ENCODE measurements at regions not wholly inside any gene's neighbourhood (a gene's known extent, or its start where the extent isn't known, plus 50 kb on each side); places are given as distances from the start of the nearest gene placed in this dataset.

DNA sequence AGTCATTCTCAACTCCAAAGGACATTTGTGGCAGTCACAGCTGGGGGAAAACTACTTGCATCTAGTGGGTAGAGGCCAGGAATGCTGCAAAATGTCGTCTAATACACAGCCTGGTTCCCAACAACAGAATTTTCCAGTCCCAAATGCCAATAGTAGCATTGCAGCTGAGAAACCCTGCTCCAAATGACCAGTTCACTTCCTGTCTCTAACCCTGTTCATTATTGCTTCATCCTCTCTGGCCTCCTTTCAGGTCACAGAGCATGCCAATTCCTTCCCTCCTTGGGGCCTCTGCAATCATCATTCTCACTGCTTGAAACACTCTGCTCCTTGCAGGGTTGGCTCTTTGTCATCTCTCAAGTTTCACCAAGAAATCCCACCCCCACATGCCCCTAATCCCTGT is 139.1 kb downstream of the IRS1 start:
- TF ChIP-seq CHD2 (IDR thresholded peaks at IDR 0.05; ENCODE audit: low read length, partially characterized antibody), result no peak
- peak in 1 of 2 experiments; percentile 79; a peak in 2 of 4 replicates for TF ChIP-seq CEBPB (IDR thresholded peaks at IDR 0.05)
- Histone ChIP-seq H3K9me3 (no peaks in the 10 kb centered on the region), H3K27ac (peak overlapping the region; percentile 47 to 71), H3K4me1 (peaks cover 41% of the 10 kb centered on the region), H3K4me3 (no peak overlapping the region), H3K4me2 (no peak overlapping the region)
- WGBS (ENCODE audit: missing lambda C conversion rate), result 78% methylated on average over 1 of the region's 1 CpG
- ChIA-PET CTCF (interaction anchor here (1.0 kb wide), 1 partner anchor 995 kb away, joined by 3 read pairs; no protein-coding TSS in a partner anchor), POLR2A (interaction anchor here (0.7 kb wide), 1 partner anchor 21 kb away, joined by 4 read pairs; no protein-coding TSS in a partner anchor)
- FAIRE-seq (no peak), DNase-seq (ENCODE audit: low read depth in 1 of 2, low spot score in 1 of 2) (no peak), ATAC-seq (peak in 1 of 2 experiments; percentile 17; a peak in 1 of 6 replicates)

DNA sequence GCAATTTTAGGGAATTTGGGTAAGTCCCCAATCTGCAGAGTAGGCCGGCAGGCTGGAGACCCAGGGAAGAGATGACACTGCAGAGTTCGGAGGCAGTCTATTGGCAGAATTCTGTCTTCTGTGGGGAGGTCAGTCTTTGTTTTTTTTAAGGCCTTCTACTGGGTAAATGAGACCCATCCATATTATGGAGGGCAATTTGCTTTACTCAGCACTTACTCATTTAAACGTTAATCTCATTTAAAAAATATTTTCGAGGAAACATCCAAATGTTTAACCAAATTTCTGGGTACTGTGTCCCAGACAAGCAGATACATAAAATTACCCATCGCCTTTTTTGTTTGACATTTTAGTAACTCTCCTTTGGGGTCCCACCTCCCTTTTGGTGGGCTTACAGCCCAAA is 139.5 kb downstream of the IRS1 start:
- H3K9me3 ChIP-seq, result no peaks in the 10 kb centered on the region
- H3K4me1 ChIP-seq, result peaks cover 43% of the 10 kb centered on the region
- no peak for ATAC-seq
- POLR2A ChIA-PET, result no interaction called here
- TF ChIP-seq, protein P1, sequence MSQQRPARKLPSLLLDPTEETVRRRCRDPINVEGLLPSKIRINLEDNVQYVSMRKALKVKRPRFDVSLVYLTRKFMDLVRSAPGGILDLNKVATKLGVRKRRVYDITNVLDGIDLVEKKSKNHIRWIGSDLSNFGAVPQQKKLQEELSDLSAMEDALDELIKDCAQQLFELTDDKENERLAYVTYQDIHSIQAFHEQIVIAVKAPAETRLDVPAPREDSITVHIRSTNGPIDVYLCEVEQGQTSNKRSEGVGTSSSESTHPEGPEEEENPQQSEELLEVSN (IDR thresholded peaks at IDR 0.05; ENCODE audit: borderline replicate concordance, low read depth), result no peak
- TF ChIP-seq EHMT2 (IDR thresholded peaks at IDR 0.05; ENCODE audit: low read depth), result no peak
- TF ChIP-seq CEBPB (IDR thresholded peaks at IDR 0.05), result no peak
- TF ChIP-seq, protein P2, sequence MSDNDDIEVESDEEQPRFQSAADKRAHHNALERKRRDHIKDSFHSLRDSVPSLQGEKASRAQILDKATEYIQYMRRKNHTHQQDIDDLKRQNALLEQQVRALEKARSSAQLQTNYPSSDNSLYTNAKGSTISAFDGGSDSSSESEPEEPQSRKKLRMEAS (IDR thresholded peaks at IDR 0.05), result no peak
- no peak for TF ChIP-seq JUN (IDR thresholded peaks at IDR 0.05)
- TF ChIP-seq EP300 (IDR thresholded peaks at IDR 0.05), result no peak
- no peak for TF ChIP-seq ZC3H11A (IDR thresholded peaks at IDR 0.05)
- no peak for TF ChIP-seq POLR2AphosphoS2 (conservative IDR thresholded peaks at IDR 0.05; ENCODE audit: low read length)
- TF ChIP-seq HOXA7 (CRISPR knock-in tag; IDR thresholded peaks at IDR 0.05), result no peak
- TF ChIP-seq ESRRA (IDR thresholded peaks at IDR 0.05; ENCODE audit: borderline replicate concordance, low read length), result no peak
- no peak for TF ChIP-seq MAFK (IDR thresholded peaks at IDR 0.05; ENCODE audit: partially characterized antibody)
- TF ChIP-seq RAD21 (conservative IDR thresholded peaks at IDR 0.05 in 1 of 2, IDR thresholded peaks at IDR 0.05 in 1 of 2), result no peak
- no peak for TF ChIP-seq CBX8 (IDR thresholded peaks at IDR 0.05)
- no peak for TF ChIP-seq MAZ (IDR thresholded peaks at IDR 0.05; ENCODE audit: borderline replicate concordance, low read depth, low read length)
- FAIRE-seq, result no peak
- DNase-seq (ENCODE audit: low read depth in 1 of 2, low spot score in 1 of 2), result no peak
- H3K4me3 ChIP-seq, result no peak overlapping the region
- no peak overlapping the region for H3K4me2 ChIP-seq
- H3K27ac ChIP-seq, result peak overlapping the region; percentile 47 to 71; a peak in 5 of 6 replicates
- CTCF ChIA-PET, result interaction anchor here (1.0 kb wide), 1 partner anchor 995 kb away, joined by 3 read pairs; no protein-coding TSS in a partner anchor
- WGBS (ENCODE audit: missing lambda C conversion rate), result 77% methylated on average over 5 of the region's 5 CpGs

DNA sequence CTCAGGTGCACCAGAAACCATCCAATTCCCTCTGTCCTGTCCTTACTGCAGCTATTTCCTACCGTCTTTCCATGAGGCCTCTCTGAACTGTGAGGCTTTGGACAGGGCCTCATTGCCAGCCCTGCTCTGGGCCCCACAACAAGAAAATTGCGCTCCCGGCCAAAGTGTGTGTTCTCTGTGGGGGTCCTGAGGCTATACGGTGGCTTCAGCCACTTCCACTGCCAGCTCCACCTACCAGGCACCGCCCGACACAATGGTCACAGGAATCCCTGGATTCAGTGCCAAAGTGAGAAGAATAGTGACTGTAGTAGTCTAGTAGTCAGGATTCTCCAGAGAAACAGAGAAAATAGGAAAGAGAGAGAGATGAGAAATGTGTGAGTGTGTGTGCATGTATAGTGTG is 140.2 kb downstream of the IRS1 start:
- H3K27ac ChIP-seq, result peak overlapping the region; percentile 26 to 65; a peak in 4 of 6 replicates
- H3K4me1 ChIP-seq, result peaks cover 43% of the 10 kb centered on the region
- H3K4me3 ChIP-seq, result no peak overlapping the region
- ChIA-PET CTCF (no interaction called here), POLR2A (no interaction called here)
- 100% methylated on average over 3 of the region's 6 CpGs for whole genome bisulfite sequencing (ENCODE audit: missing lambda C conversion rate)
- TF ChIP-seq, protein P3, sequence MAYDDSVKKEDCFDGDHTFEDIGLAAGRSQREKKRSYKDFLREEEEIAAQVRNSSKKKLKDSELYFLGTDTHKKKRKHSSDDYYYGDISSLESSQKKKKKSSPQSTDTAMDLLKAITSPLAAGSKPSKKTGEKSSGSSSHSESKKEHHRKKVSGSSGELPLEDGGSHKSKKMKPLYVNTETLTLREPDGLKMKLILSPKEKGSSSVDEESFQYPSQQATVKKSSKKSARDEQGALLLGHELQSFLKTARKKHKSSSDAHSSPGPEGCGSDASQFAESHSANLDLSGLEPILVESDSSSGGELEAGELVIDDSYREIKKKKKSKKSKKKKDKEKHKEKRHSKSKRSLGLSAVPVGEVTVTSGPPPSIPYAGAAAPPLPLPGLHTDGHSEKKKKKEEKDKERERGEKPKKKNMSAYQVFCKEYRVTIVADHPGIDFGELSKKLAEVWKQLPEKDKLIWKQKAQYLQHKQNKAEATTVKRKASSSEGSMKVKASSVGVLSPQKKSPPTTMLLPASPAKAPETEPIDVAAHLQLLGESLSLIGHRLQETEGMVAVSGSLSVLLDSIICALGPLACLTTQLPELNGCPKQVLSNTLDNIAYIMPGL (CRISPR knock-in tag; IDR thresholded peaks at IDR 0.05; ENCODE audit: borderline replicate concordance), result no peak
- TF ChIP-seq, protein P4, sequence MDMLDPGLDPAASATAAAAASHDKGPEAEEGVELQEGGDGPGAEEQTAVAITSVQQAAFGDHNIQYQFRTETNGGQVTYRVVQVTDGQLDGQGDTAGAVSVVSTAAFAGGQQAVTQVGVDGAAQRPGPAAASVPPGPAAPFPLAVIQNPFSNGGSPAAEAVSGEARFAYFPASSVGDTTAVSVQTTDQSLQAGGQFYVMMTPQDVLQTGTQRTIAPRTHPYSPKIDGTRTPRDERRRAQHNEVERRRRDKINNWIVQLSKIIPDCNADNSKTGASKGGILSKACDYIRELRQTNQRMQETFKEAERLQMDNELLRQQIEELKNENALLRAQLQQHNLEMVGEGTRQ (IDR thresholded peaks at IDR 0.05), result no peak
- no peak for TF ChIP-seq MAFK (IDR thresholded peaks at IDR 0.05; ENCODE audit: partially characterized antibody)
- TF ChIP-seq, protein P2 (IDR thresholded peaks at IDR 0.05), result no peak
- TF ChIP-seq, protein P5, sequence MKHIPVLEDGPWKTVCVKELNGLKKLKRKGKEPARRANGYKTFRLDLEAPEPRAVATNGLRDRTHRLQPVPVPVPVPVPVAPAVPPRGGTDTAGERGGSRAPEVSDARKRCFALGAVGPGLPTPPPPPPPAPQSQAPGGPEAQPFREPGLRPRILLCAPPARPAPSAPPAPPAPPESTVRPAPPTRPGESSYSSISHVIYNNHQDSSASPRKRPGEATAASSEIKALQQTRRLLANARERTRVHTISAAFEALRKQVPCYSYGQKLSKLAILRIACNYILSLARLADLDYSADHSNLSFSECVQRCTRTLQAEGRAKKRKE (CRISPR knock-in tag; IDR thresholded peaks at IDR 0.05; ENCODE audit: low read depth), result no peak
- H3K9me3 ChIP-seq, result no peaks in the 10 kb centered on the region
- no peak for DNase-seq (ENCODE audit: low read depth in 1 of 2, low spot score in 1 of 2)
- FAIRE-seq, result no peak
- no peak for ATAC-seq
- no peak overlapping the region for H3K4me2 ChIP-seq

Measured in A549 (cell line).